ENCODE measurements at regions not wholly inside any gene's neighbourhood (a gene's known extent, or its start where the extent isn't known, plus 50 kb on each side); places are given as distances from the start of the nearest gene placed in this dataset.

GRCh38 chr12:127888943-127889719 lies 377.8 kb upstream of the TMEM132C start:
- Histone ChIP-seq H3K27me3 (ENCODE audit: insufficient read depth, poor library complexity, severe bottlenecking) (no peaks in the 10 kb centered on the region), H3K27ac (replicated peaks) (no peak overlapping the region), H3K4me3 (replicated peaks; ENCODE audit: insufficient read depth, low read length) (no peak overlapping the region)
- DNase-seq (ENCODE audit: low read depth in 1 of 2, low spot score in 1 of 2): no peak
- TF ChIP-seq POLR2AphosphoS5 (IDR thresholded peaks at IDR 0.05; ENCODE audit: low read depth): no peak
- no peak for TF ChIP-seq GABPA (IDR thresholded peaks at IDR 0.05; ENCODE audit: low read depth)
- TF ChIP-seq REST (IDR thresholded peaks at IDR 0.05; ENCODE audit: insufficient replicate concordance, low read depth): no peak
- no peak for TF ChIP-seq SPI1 (IDR thresholded peaks at IDR 0.05; ENCODE audit: borderline replicate concordance, low read depth)
- no peak for TF ChIP-seq CTCF (IDR thresholded peaks at IDR 0.05; ENCODE audit: insufficient read depth, low read length)

GRCh38 chr12:127893895-127894609 lies 372.9 kb upstream of the TMEM132C start:
- H3K27ac ChIP-seq (replicated peaks): no peak overlapping the region
- DNase-seq (ENCODE audit: low read depth in 1 of 2, low spot score in 1 of 2): no peak

More at GRCh38 chr12:127893895-127894609, 372.9 kb upstream of the TMEM132C start:
- Histone ChIP-seq H3K27me3 (ENCODE audit: insufficient read depth, poor library complexity, severe bottlenecking) (no peaks in the 10 kb centered on the region), H3K4me3 (replicated peaks; ENCODE audit: insufficient read depth, low read length) (no peak overlapping the region)
- no peak for TF ChIP-seq SPI1 (IDR thresholded peaks at IDR 0.05; ENCODE audit: borderline replicate concordance, low read depth)
- TF ChIP-seq REST (IDR thresholded peaks at IDR 0.05; ENCODE audit: insufficient replicate concordance, low read depth): no peak
- peak; percentile 37 for TF ChIP-seq CTCF (IDR thresholded peaks at IDR 0.05; ENCODE audit: insufficient read depth, low read length)
- TF ChIP-seq POLR2AphosphoS5 (IDR thresholded peaks at IDR 0.05; ENCODE audit: low read depth): no peak
- no peak for TF ChIP-seq GABPA (IDR thresholded peaks at IDR 0.05; ENCODE audit: low read depth)

Data from HL-60 (cell line).